ENCODE measurements at regions not wholly inside any gene's neighbourhood (a gene's known extent, or its start where the extent isn't known, plus 50 kb on each side); places are given as distances from the start of the nearest gene placed in this dataset.

DNA sequence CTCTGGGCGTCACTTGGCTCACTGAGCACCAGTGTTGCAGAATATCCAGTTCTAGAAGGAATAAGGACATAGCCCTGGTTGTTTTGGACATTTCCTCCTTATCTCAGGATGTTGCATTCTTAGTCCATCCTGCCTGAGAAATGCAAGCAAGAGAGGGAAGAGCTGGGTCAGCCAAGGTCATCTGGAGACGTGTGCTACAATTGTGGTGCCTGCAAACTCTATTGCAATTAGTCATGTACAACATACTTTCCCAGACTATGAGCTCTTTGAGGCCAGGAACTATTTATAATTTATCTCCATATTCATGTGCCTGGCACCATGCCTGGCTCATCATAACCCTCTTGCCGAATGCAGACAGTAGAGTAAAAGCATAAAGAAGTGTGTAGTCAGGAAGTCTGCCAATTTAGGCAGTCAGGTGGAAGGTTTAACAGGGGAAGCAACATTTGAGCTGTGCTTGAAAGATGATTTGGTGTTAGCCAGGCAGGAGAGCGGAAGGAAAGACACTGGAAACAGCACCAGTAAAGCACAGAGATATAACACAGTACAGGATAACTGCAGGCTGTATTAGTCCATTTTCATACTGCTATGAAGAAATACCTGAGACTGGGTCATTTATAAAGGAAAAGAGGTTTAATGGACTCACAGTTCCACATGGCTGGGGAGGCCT lies 129.4 kb upstream of the PAX6 start:
- Histone ChIP-seq H3K79me2 (replicated peaks; ENCODE audit: insufficient read depth, low read length) (no peaks in the 10 kb centered on the region), H3K4me3 (ENCODE audit: low read length) (no peak overlapping the region), H3K36me3 (ENCODE audit: insufficient read depth, low read length) (no peaks in the 10 kb centered on the region), H4K20me1 (ENCODE audit: insufficient read depth) (no peaks in the 10 kb centered on the region), H3F3A (ENCODE audit: insufficient read depth, low read length, poor library complexity, severe bottlenecking) (no peaks in the 10 kb centered on the region), H3K9me3 (ENCODE audit: low read length) (no peaks in the 10 kb centered on the region), H3K27ac (ENCODE audit: low read length) (no peak overlapping the region), H3K27me3 (ENCODE audit: insufficient read depth, low read depth, low read length) (no peaks in the 10 kb centered on the region), H2AFZ (ENCODE audit: low read depth, low read length) (no peak overlapping the region), H3K9me2 (ENCODE audit: insufficient read depth, low read length) (no peaks in the 10 kb centered on the region), H3K4me2 (ENCODE audit: low read length) (no peak overlapping the region), H3K9ac (ENCODE audit: low read length) (no peak overlapping the region)
- TF ChIP-seq RAD21 (conservative IDR thresholded peaks at IDR 0.05), result no peak

DNA sequence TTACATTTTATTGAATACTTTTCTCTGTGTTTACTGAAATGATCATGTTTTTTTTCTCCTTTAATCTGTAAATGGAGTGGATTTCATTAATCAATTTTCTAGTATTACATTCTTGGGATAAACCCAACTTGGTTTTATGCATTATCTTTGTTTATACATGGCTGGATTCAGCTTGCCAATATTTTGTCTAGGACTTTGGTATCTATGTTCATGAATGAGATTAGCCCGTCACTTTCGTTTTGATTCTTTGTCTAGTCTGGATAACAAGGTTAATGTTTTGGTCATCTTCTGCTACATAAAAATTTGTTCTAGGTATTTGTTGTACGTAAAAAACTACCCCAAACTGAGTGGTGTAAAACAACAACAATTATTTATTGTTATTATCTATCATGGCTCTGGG lies 127.9 kb upstream of the PAX6 start:
- H3F3A ChIP-seq (ENCODE audit: insufficient read depth, low read length, poor library complexity, severe bottlenecking), result no peaks in the 10 kb centered on the region
- no peaks in the 10 kb centered on the region for H4K20me1 ChIP-seq (ENCODE audit: insufficient read depth)
- H3K4me2 ChIP-seq (ENCODE audit: low read length), result no peak overlapping the region
- H3K9me3 ChIP-seq (ENCODE audit: low read length), result no peaks in the 10 kb centered on the region
- no peak overlapping the region for H3K4me3 ChIP-seq (ENCODE audit: low read length)
- no peak overlapping the region for H2AFZ ChIP-seq (ENCODE audit: low read depth, low read length)
- H3K27me3 ChIP-seq (ENCODE audit: insufficient read depth, low read depth, low read length), result no peaks in the 10 kb centered on the region
- no peak for TF ChIP-seq RAD21 (conservative IDR thresholded peaks at IDR 0.05)
- H3K9me2 ChIP-seq (ENCODE audit: insufficient read depth, low read length), result no peaks in the 10 kb centered on the region
- no peaks in the 10 kb centered on the region for H3K36me3 ChIP-seq (ENCODE audit: insufficient read depth, low read length)
- no peaks in the 10 kb centered on the region for H3K79me2 ChIP-seq (replicated peaks; ENCODE audit: insufficient read depth, low read length)
- H3K9ac ChIP-seq (ENCODE audit: low read length), result no peak overlapping the region
- H3K27ac ChIP-seq (ENCODE audit: low read length), result no peak overlapping the region

DNA sequence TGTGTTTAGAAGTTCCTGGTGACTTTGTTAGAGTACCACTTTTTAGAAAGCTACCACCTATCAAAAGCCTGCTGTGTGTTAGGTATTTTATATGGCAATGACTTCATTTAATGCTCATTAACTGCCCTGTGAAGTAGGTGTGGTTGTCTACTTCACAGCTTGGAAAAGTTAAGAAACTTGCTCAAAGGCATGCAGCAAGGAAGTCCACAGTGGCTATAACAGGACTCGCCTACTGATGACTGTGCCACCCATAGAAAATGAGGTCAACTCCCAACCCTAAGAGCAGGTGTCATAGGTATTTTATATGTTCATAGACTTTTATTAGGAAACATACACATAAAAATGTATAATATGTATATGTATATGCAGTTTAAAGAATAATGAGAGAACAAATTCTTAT lies 125.2 kb upstream of the PAX6 start:
- Histone ChIP-seq H4K20me1 (ENCODE audit: insufficient read depth) (no peaks in the 10 kb centered on the region), H2AFZ (ENCODE audit: low read depth, low read length) (no peak overlapping the region), H3K9ac (ENCODE audit: low read length) (no peak overlapping the region), H3K4me3 (ENCODE audit: low read length) (no peak overlapping the region), H3K9me2 (ENCODE audit: insufficient read depth, low read length) (no peaks in the 10 kb centered on the region), H3F3A (ENCODE audit: insufficient read depth, low read length, poor library complexity, severe bottlenecking) (no peaks in the 10 kb centered on the region), H3K4me2 (ENCODE audit: low read length) (no peak overlapping the region), H3K9me3 (ENCODE audit: low read length) (no peaks in the 10 kb centered on the region), H3K27me3 (ENCODE audit: insufficient read depth, low read depth, low read length) (no peaks in the 10 kb centered on the region), H3K27ac (ENCODE audit: low read length) (no peak overlapping the region), H3K79me2 (replicated peaks; ENCODE audit: insufficient read depth, low read length) (no peaks in the 10 kb centered on the region), H3K36me3 (ENCODE audit: insufficient read depth, low read length) (no peaks in the 10 kb centered on the region)
- TF ChIP-seq EZH2 (IDR thresholded peaks at IDR 0.05; ENCODE audit: borderline replicate concordance, insufficient read depth, low read length, poor library complexity, severe bottlenecking) (no peak), MXI1 (conservative IDR thresholded peaks at IDR 0.05; ENCODE audit: poor library complexity, severe bottlenecking) (no peak), TAF1 (IDR thresholded peaks at IDR 0.05; ENCODE audit: low read depth) (no peak), POLR2AphosphoS5 (IDR thresholded peaks at IDR 0.05) (no peak), EP300 (conservative IDR thresholded peaks at IDR 0.05; ENCODE audit: poor library complexity, severe bottlenecking) (no peak), RAD21 (conservative IDR thresholded peaks at IDR 0.05) (no peak), SMC3 (conservative IDR thresholded peaks at IDR 0.05; ENCODE audit: poor library complexity) (no peak)
- TF ChIP-seq, protein P1, sequence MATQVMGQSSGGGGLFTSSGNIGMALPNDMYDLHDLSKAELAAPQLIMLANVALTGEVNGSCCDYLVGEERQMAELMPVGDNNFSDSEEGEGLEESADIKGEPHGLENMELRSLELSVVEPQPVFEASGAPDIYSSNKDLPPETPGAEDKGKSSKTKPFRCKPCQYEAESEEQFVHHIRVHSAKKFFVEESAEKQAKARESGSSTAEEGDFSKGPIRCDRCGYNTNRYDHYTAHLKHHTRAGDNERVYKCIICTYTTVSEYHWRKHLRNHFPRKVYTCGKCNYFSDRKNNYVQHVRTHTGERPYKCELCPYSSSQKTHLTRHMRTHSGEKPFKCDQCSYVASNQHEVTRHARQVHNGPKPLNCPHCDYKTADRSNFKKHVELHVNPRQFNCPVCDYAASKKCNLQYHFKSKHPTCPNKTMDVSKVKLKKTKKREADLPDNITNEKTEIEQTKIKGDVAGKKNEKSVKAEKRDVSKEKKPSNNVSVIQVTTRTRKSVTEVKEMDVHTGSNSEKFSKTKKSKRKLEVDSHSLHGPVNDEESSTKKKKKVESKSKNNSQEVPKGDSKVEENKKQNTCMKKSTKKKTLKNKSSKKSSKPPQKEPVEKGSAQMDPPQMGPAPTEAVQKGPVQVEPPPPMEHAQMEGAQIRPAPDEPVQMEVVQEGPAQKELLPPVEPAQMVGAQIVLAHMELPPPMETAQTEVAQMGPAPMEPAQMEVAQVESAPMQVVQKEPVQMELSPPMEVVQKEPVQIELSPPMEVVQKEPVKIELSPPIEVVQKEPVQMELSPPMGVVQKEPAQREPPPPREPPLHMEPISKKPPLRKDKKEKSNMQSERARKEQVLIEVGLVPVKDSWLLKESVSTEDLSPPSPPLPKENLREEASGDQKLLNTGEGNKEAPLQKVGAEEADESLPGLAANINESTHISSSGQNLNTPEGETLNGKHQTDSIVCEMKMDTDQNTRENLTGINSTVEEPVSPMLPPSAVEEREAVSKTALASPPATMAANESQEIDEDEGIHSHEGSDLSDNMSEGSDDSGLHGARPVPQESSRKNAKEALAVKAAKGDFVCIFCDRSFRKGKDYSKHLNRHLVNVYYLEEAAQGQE (IDR thresholded peaks at IDR 0.05; ENCODE audit: borderline replicate concordance), result no peak
- TF ChIP-seq, protein P2, sequence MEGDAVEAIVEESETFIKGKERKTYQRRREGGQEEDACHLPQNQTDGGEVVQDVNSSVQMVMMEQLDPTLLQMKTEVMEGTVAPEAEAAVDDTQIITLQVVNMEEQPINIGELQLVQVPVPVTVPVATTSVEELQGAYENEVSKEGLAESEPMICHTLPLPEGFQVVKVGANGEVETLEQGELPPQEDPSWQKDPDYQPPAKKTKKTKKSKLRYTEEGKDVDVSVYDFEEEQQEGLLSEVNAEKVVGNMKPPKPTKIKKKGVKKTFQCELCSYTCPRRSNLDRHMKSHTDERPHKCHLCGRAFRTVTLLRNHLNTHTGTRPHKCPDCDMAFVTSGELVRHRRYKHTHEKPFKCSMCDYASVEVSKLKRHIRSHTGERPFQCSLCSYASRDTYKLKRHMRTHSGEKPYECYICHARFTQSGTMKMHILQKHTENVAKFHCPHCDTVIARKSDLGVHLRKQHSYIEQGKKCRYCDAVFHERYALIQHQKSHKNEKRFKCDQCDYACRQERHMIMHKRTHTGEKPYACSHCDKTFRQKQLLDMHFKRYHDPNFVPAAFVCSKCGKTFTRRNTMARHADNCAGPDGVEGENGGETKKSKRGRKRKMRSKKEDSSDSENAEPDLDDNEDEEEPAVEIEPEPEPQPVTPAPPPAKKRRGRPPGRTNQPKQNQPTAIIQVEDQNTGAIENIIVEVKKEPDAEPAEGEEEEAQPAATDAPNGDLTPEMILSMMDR (IDR thresholded peaks at IDR 0.05; ENCODE audit: poor library complexity, severe bottlenecking), result no peak

Data from neural cell (in vitro differentiated cells).